DND-41 (cell line): ENCODE measurements at regions not wholly inside any gene's neighbourhood (a gene's known extent, or its start where the extent isn't known, plus 50 kb on each side); places are given as distances from the start of the nearest gene placed in this dataset.

ENCODE experiments used
- CTCF ChIP-seq: IDR thresholded peaks from 2 replicates; pipeline ENCODE4 v1.5.1; 2012; ENCODE audit warnings: borderline replicate concordance, low read length, moderate library complexity, mild to moderate bottlenecking; ENCODE audit not compliant: poor library complexity, severe bottlenecking; ENCODE audit errors: extremely low read depth
- EZH2 ChIP-seq: IDR thresholded peaks from 3 replicates; pipeline ENCODE4 v1.6.1; 2012; ENCODE audit warnings: borderline replicate concordance, low read depth, mild to moderate bottlenecking, moderate library complexity, low read length, inconsistent platforms; ENCODE audit not compliant: severe bottlenecking

GRCh38 chr2:122366969-122367645 lies 611.7 kb downstream of the TSN start:
- TF ChIP-seq CTCF (no peak), EZH2 (no peak)
